Brain microvascular endothelial cell (primary cell): ENCODE measurements at regions not wholly inside any gene's neighbourhood (a gene's known extent, or its start where the extent isn't known, plus 50 kb on each side); places are given as distances from the start of the nearest gene placed in this dataset.
"Not testable (repeated sequence)": the region's sequence is repeated elsewhere in the genome, so short reads cannot be mapped to it uniquely, and the experiment has no call there.

Experiments used
- DNase-seq: peaks from one replicate; pipeline ENCODE4 v3.0.0-alpha.2; 2020
- H3K27ac ChIP-seq: fragments of 250-450 bp; sonication (Bioruptor Pico); 2 replicates; pipeline ENCODE4 v1.5.1; 2020; ENCODE audit warnings: mild to moderate bottlenecking, moderate library complexity
- H3K27me3 ChIP-seq: fragments of 250-450 bp; sonication (Bioruptor Pico); replicated peaks from 2 replicates; pipeline ENCODE4 v1.5.1; 2020; ENCODE audit warnings: mild to moderate bottlenecking
- H3K36me3 ChIP-seq: fragments of 250-450 bp; sonication (Bioruptor Pico); replicated peaks from 2 replicates; pipeline ENCODE4 v1.5.1; 2020; ENCODE audit warnings: mild to moderate bottlenecking
- H3K4me3 ChIP-seq: 2 replicates; pipeline ENCODE4 v1.5.1; 2011; ENCODE audit warnings: low read depth, mild to moderate bottlenecking, control low read depth, low read length, moderate library complexity
- in situ Hi-C: cut with HindIII; loops from 2 replicates; pipeline ENCODE4 v1.10.0; 2017; ENCODE audit warnings: low sequenced_read_pairs, low pct_ligation_motif_present
- TF ChIP-seq, protein P1 (sequence below): IDR thresholded peaks from 2 replicates; pipeline ENCODE4 v1.5.1; 2011; ENCODE audit warnings: low read depth, mild to moderate bottlenecking, moderate library complexity, low read length, control low read depth, inconsistent platforms; ENCODE audit errors: missing control alignments

DNA sequence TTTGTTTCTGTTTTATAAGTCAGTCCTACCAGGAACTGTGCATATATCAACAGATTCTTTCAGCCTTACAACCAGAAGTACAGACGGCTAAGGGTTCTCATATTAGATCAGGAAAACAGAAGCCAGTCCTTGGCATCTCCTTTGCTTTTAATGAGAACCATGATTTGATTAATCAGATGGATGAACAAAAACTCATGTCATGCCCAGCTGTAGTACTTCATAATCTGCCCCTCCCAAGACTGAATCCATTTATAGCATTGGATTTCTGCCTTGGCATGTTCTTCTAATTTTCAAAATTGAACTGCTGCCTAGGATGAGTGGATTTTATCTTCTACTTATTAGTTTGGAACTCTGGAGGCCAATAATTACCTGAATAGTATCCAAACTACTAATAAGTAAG lies 617.2 kb downstream of the SLITRK5 start:
- no peaks in the 10 kb centered on the region for H3K36me3 ChIP-seq
- in situ Hi-C loops, result no loop called here
- H3K27ac ChIP-seq, result no peak overlapping the region
- no peak for DNase-seq
- TF ChIP-seq, protein P1, sequence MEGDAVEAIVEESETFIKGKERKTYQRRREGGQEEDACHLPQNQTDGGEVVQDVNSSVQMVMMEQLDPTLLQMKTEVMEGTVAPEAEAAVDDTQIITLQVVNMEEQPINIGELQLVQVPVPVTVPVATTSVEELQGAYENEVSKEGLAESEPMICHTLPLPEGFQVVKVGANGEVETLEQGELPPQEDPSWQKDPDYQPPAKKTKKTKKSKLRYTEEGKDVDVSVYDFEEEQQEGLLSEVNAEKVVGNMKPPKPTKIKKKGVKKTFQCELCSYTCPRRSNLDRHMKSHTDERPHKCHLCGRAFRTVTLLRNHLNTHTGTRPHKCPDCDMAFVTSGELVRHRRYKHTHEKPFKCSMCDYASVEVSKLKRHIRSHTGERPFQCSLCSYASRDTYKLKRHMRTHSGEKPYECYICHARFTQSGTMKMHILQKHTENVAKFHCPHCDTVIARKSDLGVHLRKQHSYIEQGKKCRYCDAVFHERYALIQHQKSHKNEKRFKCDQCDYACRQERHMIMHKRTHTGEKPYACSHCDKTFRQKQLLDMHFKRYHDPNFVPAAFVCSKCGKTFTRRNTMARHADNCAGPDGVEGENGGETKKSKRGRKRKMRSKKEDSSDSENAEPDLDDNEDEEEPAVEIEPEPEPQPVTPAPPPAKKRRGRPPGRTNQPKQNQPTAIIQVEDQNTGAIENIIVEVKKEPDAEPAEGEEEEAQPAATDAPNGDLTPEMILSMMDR, result no peak
- no peak overlapping the region for H3K4me3 ChIP-seq
- H3K27me3 ChIP-seq, result no peaks in the 10 kb centered on the region

DNA sequence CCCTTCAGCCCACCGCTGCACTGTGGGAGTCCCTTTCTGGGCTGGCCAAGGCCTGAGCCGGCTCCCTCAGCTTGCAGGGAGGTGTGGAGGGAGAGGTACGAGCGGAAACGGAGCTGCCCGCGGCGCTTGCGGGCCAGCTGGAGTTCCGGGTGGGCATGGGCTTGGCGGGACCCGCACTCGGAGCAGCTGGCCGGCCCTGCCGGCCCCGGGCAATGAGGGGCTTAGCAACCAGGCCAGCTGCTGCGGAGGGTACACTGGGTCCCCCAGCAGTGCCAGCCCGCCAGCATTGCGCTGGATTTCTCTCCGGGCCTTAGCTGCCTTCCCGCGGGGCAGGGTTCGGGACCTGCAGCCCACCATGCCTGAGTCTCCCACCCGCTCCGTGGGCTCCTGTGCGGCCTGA lies 620.6 kb downstream of the SLITRK5 start:
- H3K4me3 ChIP-seq, H3K27ac ChIP-seq, H3K27me3 ChIP-seq, DNase-seq, in situ Hi-C loops, H3K36me3 ChIP-seq: not testable (repeated sequence)

DNA sequence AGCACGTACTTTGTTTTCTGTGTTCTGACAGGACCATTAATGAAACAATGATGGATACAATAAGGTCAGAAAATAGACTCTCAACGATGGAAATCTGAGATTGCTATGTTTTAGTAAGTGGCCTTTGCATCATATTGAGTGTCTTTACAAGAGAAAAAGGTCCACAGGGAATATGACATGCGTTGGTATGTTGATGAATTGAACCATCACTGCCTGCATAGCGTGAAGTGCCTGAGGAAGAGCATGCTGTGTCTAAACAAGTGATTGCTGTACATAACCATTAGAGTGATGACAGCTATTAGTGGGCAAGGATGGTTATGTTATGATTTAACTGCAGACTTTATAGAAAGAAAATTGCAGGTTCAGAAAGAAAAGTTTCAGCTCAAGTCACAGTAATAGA lies 623.2 kb downstream of the SLITRK5 start:
- H3K27me3 ChIP-seq, result no peaks in the 10 kb centered on the region
- in situ Hi-C loops, result no loop called here
- TF ChIP-seq, protein P1, result no peak
- no peaks in the 10 kb centered on the region for H3K36me3 ChIP-seq
- H3K4me3 ChIP-seq, result no peak overlapping the region
- no peak overlapping the region for H3K27ac ChIP-seq
- no peak for DNase-seq

DNA sequence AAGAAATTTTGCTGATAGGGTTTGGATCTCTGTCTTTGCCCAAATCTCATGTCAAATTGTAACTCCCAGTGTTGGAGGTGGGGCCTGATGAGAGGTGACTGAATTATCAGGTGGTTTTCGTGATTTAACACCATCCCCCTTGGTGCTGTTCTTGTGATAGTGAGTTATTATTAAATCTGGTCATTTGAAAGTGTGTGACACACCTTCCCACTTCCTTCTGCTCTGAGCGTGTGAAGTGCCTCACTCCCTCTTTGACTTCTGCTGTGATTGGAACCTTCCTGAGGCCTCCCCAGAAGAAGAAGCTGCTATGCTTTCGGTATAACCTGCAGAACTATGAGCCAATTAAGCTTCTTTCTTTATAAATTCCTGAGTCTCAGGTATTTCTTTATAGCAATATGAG lies 632.0 kb downstream of the SLITRK5 start:
- Histone ChIP-seq H3K36me3 (no peaks in the 10 kb centered on the region), H3K4me3 (no peak overlapping the region), H3K27me3 (no peaks in the 10 kb centered on the region), H3K27ac (no peak overlapping the region)
- DNase-seq, result no peak
- TF ChIP-seq, protein P1, result no peak
- in situ Hi-C loops, result no loop called here

DNA sequence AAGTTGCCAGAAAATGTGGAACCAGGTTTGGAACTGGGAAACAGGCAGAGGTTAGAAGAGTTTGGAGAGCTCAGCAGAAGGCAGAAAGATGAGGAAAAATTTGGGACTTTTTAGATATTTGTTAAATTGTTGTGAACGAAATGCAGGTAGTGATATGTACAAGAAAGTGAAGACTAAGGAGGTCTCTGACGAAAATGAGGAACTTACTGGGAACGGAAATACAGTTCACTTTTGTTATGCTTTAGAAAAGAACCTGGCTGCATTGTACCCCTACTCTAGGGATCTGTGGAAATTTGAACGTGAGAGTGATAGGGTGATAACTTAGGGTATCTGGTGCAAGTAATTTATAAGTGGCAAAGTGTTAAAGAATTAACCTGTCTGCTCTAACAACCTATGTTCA lies 632.4 kb downstream of the SLITRK5 start:
- TF ChIP-seq, protein P1, result no peak
- Histone ChIP-seq H3K4me3 (no peak overlapping the region), H3K27ac (no peak overlapping the region), H3K27me3 (no peaks in the 10 kb centered on the region), H3K36me3 (no peaks in the 10 kb centered on the region)
- in situ Hi-C loops, result no loop called here
- DNase-seq, result no peak

DNA sequence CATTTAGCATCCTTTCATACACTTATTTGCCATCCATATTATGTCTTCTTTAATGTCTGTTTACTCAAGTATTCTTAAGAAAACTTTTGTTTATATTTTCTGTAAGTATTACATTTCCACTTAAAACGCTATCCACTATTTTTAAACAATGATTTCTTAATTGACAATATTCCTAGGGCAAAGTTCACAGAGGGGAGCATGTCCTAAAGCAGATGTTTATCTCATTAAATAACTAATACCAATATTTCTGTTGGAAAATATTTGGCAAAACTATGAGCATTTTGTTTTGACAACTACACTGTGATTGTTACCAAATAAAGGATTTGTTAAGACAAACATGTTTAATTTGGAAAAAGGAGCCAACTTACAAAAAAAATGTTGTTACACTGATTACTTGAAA lies 643.3 kb downstream of the SLITRK5 start:
- no peak for DNase-seq
- no peak overlapping the region for H3K27ac ChIP-seq
- no peak overlapping the region for H3K4me3 ChIP-seq
- TF ChIP-seq, protein P1, result no peak
- H3K27me3 ChIP-seq, result no peaks in the 10 kb centered on the region
- in situ Hi-C loops, result no loop called here
- no peaks in the 10 kb centered on the region for H3K36me3 ChIP-seq
